Stomach (tissue), 4 donors: ENCODE measurements at regions not wholly inside any gene's neighbourhood (a gene's known extent, or its start where the extent isn't known, plus 50 kb on each side); places are given as distances from the start of the nearest gene placed in this dataset.

Experiments used
- CTCF ChIP-seq, 7 experiments: fragments of 450-650 bp in 4 of 7; fragments of 200-600 bp in 3 of 7; sonication (generic) in 3 of 7; IDR thresholded peaks; one replicate each; pipeline ENCODE4 v1.5.1; 2016 to 2019; ENCODE audit warnings: antibody characterized with exemption in 7 of 7, control low read depth in 2 of 7, mild to moderate bottlenecking in 1 of 7
- POLR2A ChIP-seq, 4 donors: fragments of 450-650 bp; IDR thresholded peaks; one replicate each; pipeline ENCODE4 v1.6.1; 2016; ENCODE audit warnings: antibody characterized with exemption in 4 of 4, control low read depth in 2 of 4, mild to moderate bottlenecking in 1 of 4, moderate library complexity in 1 of 4
- POLR2AphosphoS5 ChIP-seq, 3 donors: sonication (generic); formaldehyde crosslinking; IDR thresholded peaks; one replicate each; pipeline ENCODE4 v1.6.1; 2016; ENCODE audit warnings: antibody characterized with exemption in 3 of 3

DNA sequence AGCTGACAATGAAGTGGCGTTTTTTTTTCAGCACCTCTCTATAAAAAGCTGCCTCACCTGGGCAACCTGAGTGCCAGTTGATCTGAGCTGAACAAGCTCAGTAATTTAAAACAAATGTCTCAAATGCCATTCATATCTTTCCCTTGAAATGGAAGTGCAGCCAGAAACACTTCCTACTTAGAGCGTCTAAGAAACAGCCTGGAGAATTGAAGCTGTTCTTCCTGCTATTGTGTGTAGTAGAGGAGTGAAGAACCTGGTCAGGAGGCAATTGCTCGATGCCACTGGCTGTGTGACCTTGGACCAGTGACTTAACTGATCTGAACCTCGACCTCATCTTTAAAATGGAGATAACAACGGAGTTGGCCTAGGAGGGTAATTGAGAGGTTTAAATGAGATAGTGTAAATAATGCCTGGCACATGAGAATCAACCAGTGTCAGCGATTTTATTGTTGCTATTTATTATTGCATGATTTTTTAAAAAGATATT lies 95.4 kb upstream of the FOXQ1 start:
- TF ChIP-seq CTCF (IDR thresholded peaks at IDR 0.05) (no peak), POLR2AphosphoS5 (IDR thresholded peaks at IDR 0.05) (no peak), POLR2A (IDR thresholded peaks at IDR 0.05) (no peak)
